H9 (cell line): ENCODE measurements at regions not wholly inside any gene's neighbourhood (a gene's known extent, or its start where the extent isn't known, plus 50 kb on each side); places are given as distances from the start of the nearest gene placed in this dataset.

Experiments
- DNase-seq: peaks from one replicate; pipeline ENCODE4 v3.0.0-alpha.2; 2017
- H2AFZ ChIP-seq: one replicate; pipeline ENCODE4 v1.6.1; 2013; ENCODE audit warnings: mild to moderate bottlenecking, low read length, control low read depth, moderate library complexity
- H2AK5ac ChIP-seq: 2 replicates; pipeline ENCODE4 v1.6.1; 2013; ENCODE audit warnings: low read length, control low read depth, mixed read lengths; ENCODE audit not compliant: insufficient read length
- H2BK120ac ChIP-seq: one replicate; pipeline ENCODE4 v1.6.1; 2013; ENCODE audit warnings: low read depth, mild to moderate bottlenecking, low read length, control low read depth, inconsistent platforms; ENCODE audit not compliant: poor library complexity, severe bottlenecking
- H2BK12ac ChIP-seq: 2 replicates; pipeline ENCODE4 v1.6.1; 2013; ENCODE audit warnings: low read length, control low read depth, mixed read lengths, low read depth; ENCODE audit not compliant: insufficient read length
- H2BK15ac ChIP-seq: 2 replicates; pipeline ENCODE4 v1.6.1; 2013; ENCODE audit warnings: low read depth, low read length, control low read depth
- H2BK20ac ChIP-seq: one replicate; pipeline ENCODE4 v1.6.1; 2013; ENCODE audit warnings: low read depth, mild to moderate bottlenecking, low read length, control low read depth, inconsistent platforms; ENCODE audit not compliant: poor library complexity, severe bottlenecking
- H2BK5ac ChIP-seq: 2 replicates; pipeline ENCODE4 v1.6.1; 2013; ENCODE audit warnings: low read length, control low read depth, mixed read lengths; ENCODE audit not compliant: insufficient read length
- H3K14ac ChIP-seq: 2 replicates; pipeline ENCODE4 v1.6.1; 2013; ENCODE audit warnings: low read length, control low read depth; ENCODE audit not compliant: insufficient read depth
- H3K18ac ChIP-seq: 2 replicates; pipeline ENCODE4 v1.6.1; 2013; ENCODE audit warnings: low read depth, mild to moderate bottlenecking, mixed read lengths, low read length, control low read depth; ENCODE audit not compliant: insufficient read length
- H3K23ac ChIP-seq: 2 replicates; pipeline ENCODE4 v1.6.1; 2013; ENCODE audit warnings: low read length, control low read depth, mixed read lengths, low read depth; ENCODE audit not compliant: insufficient read length
- H3K23me2 ChIP-seq: 2 replicates; pipeline ENCODE4 v1.6.1; 2013; ENCODE audit warnings: low read depth, mild to moderate bottlenecking, mixed read lengths, low read length, control low read depth; ENCODE audit not compliant: insufficient read length, poor library complexity, severe bottlenecking
- H3K27ac ChIP-seq: 2 replicates; pipeline ENCODE4 v1.5.1; 2013; ENCODE audit warnings: low read length, control low read depth, mixed read lengths, low read depth; ENCODE audit not compliant: insufficient read length
- H3K27me3 ChIP-seq: 2 replicates; pipeline ENCODE4 v1.6.1; 2013; ENCODE audit warnings: low read length, control low read depth, inconsistent platforms; ENCODE audit not compliant: insufficient read depth
- H3K4ac ChIP-seq: 2 replicates; pipeline ENCODE4 v1.6.1; 2013; ENCODE audit warnings: low read depth, mild to moderate bottlenecking, control low read depth, inconsistent platforms, low read length, moderate library complexity
- H3K4me1 ChIP-seq: 2 replicates; pipeline ENCODE4 v1.6.1; 2013; ENCODE audit warnings: low read length, control low read depth, inconsistent platforms; ENCODE audit not compliant: insufficient read depth
- H3K4me2 ChIP-seq: 2 replicates; pipeline ENCODE4 v1.6.1; 2013; ENCODE audit warnings: low read length, control low read depth, mixed read lengths; ENCODE audit not compliant: insufficient read length, insufficient read depth
- H3K56ac ChIP-seq: 2 replicates; pipeline ENCODE4 v1.6.1; 2013; ENCODE audit warnings: low read depth, mild to moderate bottlenecking, mixed read lengths, low read length, control low read depth; ENCODE audit not compliant: insufficient read length
- H3K79me1 ChIP-seq: 2 replicates; pipeline ENCODE4 v1.6.1; 2013; ENCODE audit warnings: low read depth, mild to moderate bottlenecking, moderate library complexity, low read length, control low read depth, inconsistent platforms; ENCODE audit not compliant: insufficient read depth, poor library complexity, severe bottlenecking
- H3K79me2 ChIP-seq: 2 replicates; pipeline ENCODE4 v1.6.1; 2013; ENCODE audit warnings: low read length, control low read depth, inconsistent platforms; ENCODE audit not compliant: insufficient read depth
- H3K9ac ChIP-seq: 2 replicates; pipeline ENCODE4 v1.6.1; 2013; ENCODE audit warnings: low read length, control low read depth, mixed read lengths; ENCODE audit not compliant: insufficient read length; ENCODE audit errors: extremely low read depth
- H3K9me3 ChIP-seq: one replicate; pipeline ENCODE4 v1.6.1; 2013; ENCODE audit warnings: low read depth, low read length, inconsistent platforms; ENCODE audit not compliant: control insufficient read depth
- H3T11ph ChIP-seq: one replicate; pipeline ENCODE4 v1.6.1; 2013; ENCODE audit warnings: mild to moderate bottlenecking, low read length, control low read depth, inconsistent platforms
- H4K20me1 ChIP-seq: one replicate; pipeline ENCODE4 v1.6.1; 2013; ENCODE audit not compliant: control insufficient read depth, insufficient read length, insufficient read depth
- H4K5ac ChIP-seq: 2 replicates; pipeline ENCODE4 v1.6.1; 2013; ENCODE audit warnings: low read depth, mild to moderate bottlenecking, mixed read lengths, low read length, control low read depth; ENCODE audit not compliant: insufficient read length
- H4K8ac ChIP-seq: replicated peaks from 2 replicates; pipeline ENCODE4 v1.6.1; 2013; ENCODE audit warnings: low read length, control low read depth, mixed read lengths, low read depth; ENCODE audit not compliant: insufficient read length
- H4K91ac ChIP-seq: 2 replicates; pipeline ENCODE4 v1.6.1; 2013; ENCODE audit warnings: low read depth, mild to moderate bottlenecking, moderate library complexity, mixed read lengths, low read length, control low read depth; ENCODE audit not compliant: insufficient read length
- H3K27ac Mint-ChIP-seq, 3 experiments: 2 replicates in 2 of 3; 3 replicates in 1 of 3; pipeline ENCODE4 v1.8.0; 2020 to 2021; ENCODE audit warnings: mixed read lengths in 3 of 3, mild to moderate bottlenecking in 1 of 3, moderate library complexity in 1 of 3
- H3K27me3 Mint-ChIP-seq: 2 replicates; pipeline ENCODE4 v1.8.0; 2021; ENCODE audit warnings: low read depth, mild to moderate bottlenecking, moderate library complexity, mixed read lengths
- H3K36me3 Mint-ChIP-seq, 3 experiments: 2 replicates in 2 of 3; 3 replicates in 1 of 3; pipeline ENCODE4 v1.8.0; 2020 to 2021; ENCODE audit warnings: low read depth in 3 of 3, mixed read lengths in 3 of 3; ENCODE audit not compliant: insufficient read depth in 1 of 3
- H3K4me1 Mint-ChIP-seq, 2 experiments: 2 replicates each; pipeline ENCODE4 v1.8.0; 2020; ENCODE audit warnings: mixed read lengths in 2 of 2
- H3K4me3 Mint-ChIP-seq, 2 experiments: 2 replicates in 1 of 2; 3 replicates in 1 of 2; pipeline ENCODE4 v1.8.0; 2020 to 2021; ENCODE audit warnings: mild to moderate bottlenecking in 2 of 2, mixed read lengths in 2 of 2, moderate library complexity in 1 of 2
- H3K9me3 Mint-ChIP-seq, 2 experiments: 2 replicates in 1 of 2; 3 replicates in 1 of 2; pipeline ENCODE4 v1.8.0; 2020; ENCODE audit warnings: mild to moderate bottlenecking in 2 of 2, mixed read lengths in 2 of 2, moderate library complexity in 1 of 2
- CTCF ChIP-seq: fragments of 200-600 bp; sonication (generic); conservative IDR thresholded peaks from 3 replicates; pipeline ENCODE4 v1.8.0; 2021; ENCODE audit warnings: antibody characterized with exemption, mild to moderate bottlenecking
- WGBS: extraction: QIAGEN DNeasy Blood & Tissue Kit; methylation state at CpG from one replicate; pipeline ENCODE4 v1.1.7; 2013; ENCODE audit warnings: missing lambda C conversion rate, low lambda C conversion rate, mixed read lengths; ENCODE audit not compliant: insufficient read length; ENCODE audit errors: extremely low coverage; 5-methylcytosine and 5-hydroxymethylcytosine counted together

DNA sequence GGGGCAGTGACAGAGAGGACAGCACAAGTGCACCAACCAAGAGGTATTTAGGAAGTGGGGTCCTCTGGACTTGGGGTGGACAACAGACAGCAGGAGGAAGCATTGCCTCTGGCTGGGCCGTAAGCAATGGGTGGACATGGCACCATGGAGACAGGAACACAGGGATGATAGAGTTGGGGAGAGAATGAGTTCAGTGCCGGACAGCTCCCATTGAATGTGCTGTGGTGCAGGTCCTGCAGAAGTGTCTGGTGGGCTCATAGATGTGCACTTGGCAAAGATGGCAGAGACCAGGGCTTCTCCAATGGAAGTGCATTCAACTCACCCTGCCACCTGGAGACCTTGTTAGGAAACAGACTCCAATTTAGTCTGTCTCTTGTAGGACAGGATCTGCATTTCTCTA lies 341.5 kb upstream of the ZMIZ1 start:
- Histone ChIP-seq H3K79me2 (no peaks in the 10 kb centered on the region), H2BK20ac (no peak overlapping the region), H3K27me3 (no peaks in the 10 kb centered on the region; the same call in 1 of the 2 replicates), H2BK12ac (no peak overlapping the region), H3T11ph (no peak overlapping the region), H3K4ac (no peak overlapping the region), H3K23ac (no peak overlapping the region), H3K9me3 (no peaks in the 10 kb centered on the region), H3K4me2 (no peak overlapping the region), H3K27ac (no peak overlapping the region), H3K79me1 (no peaks in the 10 kb centered on the region), H4K20me1 (no peaks in the 10 kb centered on the region), H2AFZ (no peak overlapping the region), H3K18ac (no peak overlapping the region), H4K91ac (no peak overlapping the region), H4K5ac (no peak overlapping the region), H3K4me1 (no peaks in the 10 kb centered on the region), H2AK5ac (no peak overlapping the region), H3K9ac (no peak overlapping the region), H3K14ac (no peak overlapping the region), H3K56ac (no peak overlapping the region), H3K23me2 (no peaks in the 10 kb centered on the region), H2BK5ac (no peak overlapping the region), H4K8ac (no peak overlapping the region), H2BK15ac (no peak overlapping the region), H2BK120ac (no peak overlapping the region)
- Mint-ChIP-seq H3K36me3 (no peaks in the 10 kb centered on the region), H3K27me3 (peaks cover 48% of the 10 kb centered on the region), H3K4me1 (no peaks in the 10 kb centered on the region), H3K4me3 (no peak overlapping the region), H3K27ac (no peak overlapping the region), H3K9me3 (no peaks in the 10 kb centered on the region)
- no peak for TF ChIP-seq CTCF
- DNase-seq = no peak
- WGBS = no CpG with 5 or more reads among the region's 2 CpGs
